H9 (cell line): ENCODE measurements at regions not wholly inside any gene's neighbourhood (a gene's known extent, or its start where the extent isn't known, plus 50 kb on each side); places are given as distances from the start of the nearest gene placed in this dataset.

Source experiments
- DNase-seq: peaks from one replicate; pipeline ENCODE4 v3.0.0-alpha.2; 2017
- H2AFZ ChIP-seq: one replicate; pipeline ENCODE4 v1.6.1; 2013; ENCODE audit warnings: mild to moderate bottlenecking, low read length, control low read depth, moderate library complexity
- H2AK5ac ChIP-seq: 2 replicates; pipeline ENCODE4 v1.6.1; 2013; ENCODE audit warnings: low read length, control low read depth, mixed read lengths; ENCODE audit not compliant: insufficient read length
- H2BK120ac ChIP-seq: one replicate; pipeline ENCODE4 v1.6.1; 2013; ENCODE audit warnings: low read depth, mild to moderate bottlenecking, low read length, control low read depth, inconsistent platforms; ENCODE audit not compliant: poor library complexity, severe bottlenecking
- H2BK12ac ChIP-seq: 2 replicates; pipeline ENCODE4 v1.6.1; 2013; ENCODE audit warnings: low read length, control low read depth, mixed read lengths, low read depth; ENCODE audit not compliant: insufficient read length
- H2BK15ac ChIP-seq: 2 replicates; pipeline ENCODE4 v1.6.1; 2013; ENCODE audit warnings: low read depth, low read length, control low read depth
- H2BK20ac ChIP-seq: one replicate; pipeline ENCODE4 v1.6.1; 2013; ENCODE audit warnings: low read depth, mild to moderate bottlenecking, low read length, control low read depth, inconsistent platforms; ENCODE audit not compliant: poor library complexity, severe bottlenecking
- H2BK5ac ChIP-seq: 2 replicates; pipeline ENCODE4 v1.6.1; 2013; ENCODE audit warnings: low read length, control low read depth, mixed read lengths; ENCODE audit not compliant: insufficient read length
- H3K14ac ChIP-seq: 2 replicates; pipeline ENCODE4 v1.6.1; 2013; ENCODE audit warnings: low read length, control low read depth; ENCODE audit not compliant: insufficient read depth
- H3K18ac ChIP-seq: 2 replicates; pipeline ENCODE4 v1.6.1; 2013; ENCODE audit warnings: low read depth, mild to moderate bottlenecking, mixed read lengths, low read length, control low read depth; ENCODE audit not compliant: insufficient read length
- H3K23ac ChIP-seq: 2 replicates; pipeline ENCODE4 v1.6.1; 2013; ENCODE audit warnings: low read length, control low read depth, mixed read lengths, low read depth; ENCODE audit not compliant: insufficient read length
- H3K23me2 ChIP-seq: 2 replicates; pipeline ENCODE4 v1.6.1; 2013; ENCODE audit warnings: low read depth, mild to moderate bottlenecking, mixed read lengths, low read length, control low read depth; ENCODE audit not compliant: insufficient read length, poor library complexity, severe bottlenecking
- H3K27ac ChIP-seq: 2 replicates; pipeline ENCODE4 v1.5.1; 2013; ENCODE audit warnings: low read length, control low read depth, mixed read lengths, low read depth; ENCODE audit not compliant: insufficient read length
- H3K27me3 ChIP-seq: 2 replicates; pipeline ENCODE4 v1.6.1; 2013; ENCODE audit warnings: low read length, control low read depth, inconsistent platforms; ENCODE audit not compliant: insufficient read depth
- H3K4ac ChIP-seq: 2 replicates; pipeline ENCODE4 v1.6.1; 2013; ENCODE audit warnings: low read depth, mild to moderate bottlenecking, control low read depth, inconsistent platforms, low read length, moderate library complexity
- H3K4me1 ChIP-seq: 2 replicates; pipeline ENCODE4 v1.6.1; 2013; ENCODE audit warnings: low read length, control low read depth, inconsistent platforms; ENCODE audit not compliant: insufficient read depth
- H3K4me2 ChIP-seq: 2 replicates; pipeline ENCODE4 v1.6.1; 2013; ENCODE audit warnings: low read length, control low read depth, mixed read lengths; ENCODE audit not compliant: insufficient read length, insufficient read depth
- H3K56ac ChIP-seq: 2 replicates; pipeline ENCODE4 v1.6.1; 2013; ENCODE audit warnings: low read depth, mild to moderate bottlenecking, mixed read lengths, low read length, control low read depth; ENCODE audit not compliant: insufficient read length
- H3K79me1 ChIP-seq: 2 replicates; pipeline ENCODE4 v1.6.1; 2013; ENCODE audit warnings: low read depth, mild to moderate bottlenecking, moderate library complexity, low read length, control low read depth, inconsistent platforms; ENCODE audit not compliant: insufficient read depth, poor library complexity, severe bottlenecking
- H3K79me2 ChIP-seq: 2 replicates; pipeline ENCODE4 v1.6.1; 2013; ENCODE audit warnings: low read length, control low read depth, inconsistent platforms; ENCODE audit not compliant: insufficient read depth
- H3K9ac ChIP-seq: 2 replicates; pipeline ENCODE4 v1.6.1; 2013; ENCODE audit warnings: low read length, control low read depth, mixed read lengths; ENCODE audit not compliant: insufficient read length; ENCODE audit errors: extremely low read depth
- H3K9me3 ChIP-seq: one replicate; pipeline ENCODE4 v1.6.1; 2013; ENCODE audit warnings: low read depth, low read length, inconsistent platforms; ENCODE audit not compliant: control insufficient read depth
- H3T11ph ChIP-seq: one replicate; pipeline ENCODE4 v1.6.1; 2013; ENCODE audit warnings: mild to moderate bottlenecking, low read length, control low read depth, inconsistent platforms
- H4K20me1 ChIP-seq: one replicate; pipeline ENCODE4 v1.6.1; 2013; ENCODE audit not compliant: control insufficient read depth, insufficient read length, insufficient read depth
- H4K5ac ChIP-seq: 2 replicates; pipeline ENCODE4 v1.6.1; 2013; ENCODE audit warnings: low read depth, mild to moderate bottlenecking, mixed read lengths, low read length, control low read depth; ENCODE audit not compliant: insufficient read length
- H4K8ac ChIP-seq: replicated peaks from 2 replicates; pipeline ENCODE4 v1.6.1; 2013; ENCODE audit warnings: low read length, control low read depth, mixed read lengths, low read depth; ENCODE audit not compliant: insufficient read length
- H4K91ac ChIP-seq: 2 replicates; pipeline ENCODE4 v1.6.1; 2013; ENCODE audit warnings: low read depth, mild to moderate bottlenecking, moderate library complexity, mixed read lengths, low read length, control low read depth; ENCODE audit not compliant: insufficient read length
- H3K27ac Mint-ChIP-seq, 3 experiments: 2 replicates in 2 of 3; 3 replicates in 1 of 3; pipeline ENCODE4 v1.8.0; 2020 to 2021; ENCODE audit warnings: mixed read lengths in 3 of 3, mild to moderate bottlenecking in 1 of 3, moderate library complexity in 1 of 3
- H3K27me3 Mint-ChIP-seq: 2 replicates; pipeline ENCODE4 v1.8.0; 2021; ENCODE audit warnings: low read depth, mild to moderate bottlenecking, moderate library complexity, mixed read lengths
- H3K36me3 Mint-ChIP-seq, 3 experiments: 2 replicates in 2 of 3; 3 replicates in 1 of 3; pipeline ENCODE4 v1.8.0; 2020 to 2021; ENCODE audit warnings: low read depth in 3 of 3, mixed read lengths in 3 of 3; ENCODE audit not compliant: insufficient read depth in 1 of 3
- H3K4me1 Mint-ChIP-seq, 2 experiments: 2 replicates each; pipeline ENCODE4 v1.8.0; 2020; ENCODE audit warnings: mixed read lengths in 2 of 2
- H3K4me3 Mint-ChIP-seq, 2 experiments: 2 replicates in 1 of 2; 3 replicates in 1 of 2; pipeline ENCODE4 v1.8.0; 2020 to 2021; ENCODE audit warnings: mild to moderate bottlenecking in 2 of 2, mixed read lengths in 2 of 2, moderate library complexity in 1 of 2
- H3K9me3 Mint-ChIP-seq, 2 experiments: 2 replicates in 1 of 2; 3 replicates in 1 of 2; pipeline ENCODE4 v1.8.0; 2020; ENCODE audit warnings: mild to moderate bottlenecking in 2 of 2, mixed read lengths in 2 of 2, moderate library complexity in 1 of 2
- WGBS: extraction: QIAGEN DNeasy Blood & Tissue Kit; methylation state at CpG from one replicate; pipeline ENCODE4 v1.1.7; 2013; ENCODE audit warnings: missing lambda C conversion rate, low lambda C conversion rate, mixed read lengths; ENCODE audit not compliant: insufficient read length; ENCODE audit errors: extremely low coverage; 5-methylcytosine and 5-hydroxymethylcytosine counted together
- TF ChIP-seq, protein P1 (sequence below): fragments of 200-600 bp; sonication (generic); conservative IDR thresholded peaks from 3 replicates; pipeline ENCODE4 v1.8.0; 2021; ENCODE audit warnings: antibody characterized with exemption, mild to moderate bottlenecking

DNA sequence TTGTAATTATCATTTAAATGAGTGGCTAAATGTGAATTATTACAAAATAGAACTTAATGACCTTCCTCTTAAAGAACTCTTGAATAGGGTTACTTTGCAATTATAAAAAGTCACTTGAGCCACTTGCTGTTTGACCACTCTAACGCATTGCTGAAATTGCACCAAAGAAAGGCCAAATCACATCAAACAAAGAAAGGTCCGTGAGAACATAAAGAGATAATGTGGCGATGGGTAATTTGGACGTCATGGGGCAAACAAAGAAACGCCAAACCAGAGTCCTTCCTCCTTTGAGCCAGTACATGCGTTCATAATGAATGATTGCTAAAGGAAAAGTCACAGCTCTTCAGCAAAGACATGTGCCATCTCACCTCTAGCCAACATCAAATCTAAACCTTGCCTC, 229.8 kb upstream of the STS start:
- H3K23me2 ChIP-seq: no peaks in the 10 kb centered on the region
- no peaks in the 10 kb centered on the region for H3K27me3 ChIP-seq
- H2BK15ac ChIP-seq: peak overlapping the region; percentile 24; the same call in 1 of the 2 replicates
- no peak overlapping the region for H3K4me3 Mint-ChIP-seq
- H3K27me3 Mint-ChIP-seq: no peaks in the 10 kb centered on the region
- H3K23ac ChIP-seq: no peak overlapping the region
- no peaks in the 10 kb centered on the region for H3K79me1 ChIP-seq
- DNase-seq: no peak
- no peak overlapping the region for H3T11ph ChIP-seq
- no peaks in the 10 kb centered on the region for H4K20me1 ChIP-seq
- peaks cover 0 to 5% of the 10 kb centered on the region in 2 experiments; a peak in 4 of 5 replicates for H3K9me3 Mint-ChIP-seq
- H3K9ac ChIP-seq: no peak overlapping the region
- H4K91ac ChIP-seq: no peak overlapping the region
- peaks cover 8 to 14% (median 13%) of the 10 kb centered on the region in 3 experiments for H3K36me3 Mint-ChIP-seq
- peak overlapping the region; percentile 94 for H2AK5ac ChIP-seq
- no CpG with 5 or more reads among the region's 6 CpGs for WGBS
- H2BK20ac ChIP-seq: no peak overlapping the region
- no peaks in the 10 kb centered on the region for H3K79me2 ChIP-seq
- H3K4me2 ChIP-seq: peak overlapping the region; percentile 14
- no peak overlapping the region for H4K8ac ChIP-seq
- no peak overlapping the region for H3K4ac ChIP-seq
- peak overlapping the region; percentile 74 for H3K27ac ChIP-seq
- H3K4me1 ChIP-seq: peaks cover 11% of the 10 kb centered on the region
- no peak overlapping the region for H3K18ac ChIP-seq
- no peak overlapping the region for H2AFZ ChIP-seq
- no peak overlapping the region for H4K5ac ChIP-seq
- no peak overlapping the region for H3K56ac ChIP-seq
- no peak overlapping the region for H3K14ac ChIP-seq
- no peak overlapping the region for H2BK120ac ChIP-seq
- H3K4me1 Mint-ChIP-seq: peaks cover 15 to 17% of the 10 kb centered on the region in 2 experiments
- no peak overlapping the region for H2BK12ac ChIP-seq
- no peaks in the 10 kb centered on the region for H3K9me3 ChIP-seq
- TF ChIP-seq, protein P1, sequence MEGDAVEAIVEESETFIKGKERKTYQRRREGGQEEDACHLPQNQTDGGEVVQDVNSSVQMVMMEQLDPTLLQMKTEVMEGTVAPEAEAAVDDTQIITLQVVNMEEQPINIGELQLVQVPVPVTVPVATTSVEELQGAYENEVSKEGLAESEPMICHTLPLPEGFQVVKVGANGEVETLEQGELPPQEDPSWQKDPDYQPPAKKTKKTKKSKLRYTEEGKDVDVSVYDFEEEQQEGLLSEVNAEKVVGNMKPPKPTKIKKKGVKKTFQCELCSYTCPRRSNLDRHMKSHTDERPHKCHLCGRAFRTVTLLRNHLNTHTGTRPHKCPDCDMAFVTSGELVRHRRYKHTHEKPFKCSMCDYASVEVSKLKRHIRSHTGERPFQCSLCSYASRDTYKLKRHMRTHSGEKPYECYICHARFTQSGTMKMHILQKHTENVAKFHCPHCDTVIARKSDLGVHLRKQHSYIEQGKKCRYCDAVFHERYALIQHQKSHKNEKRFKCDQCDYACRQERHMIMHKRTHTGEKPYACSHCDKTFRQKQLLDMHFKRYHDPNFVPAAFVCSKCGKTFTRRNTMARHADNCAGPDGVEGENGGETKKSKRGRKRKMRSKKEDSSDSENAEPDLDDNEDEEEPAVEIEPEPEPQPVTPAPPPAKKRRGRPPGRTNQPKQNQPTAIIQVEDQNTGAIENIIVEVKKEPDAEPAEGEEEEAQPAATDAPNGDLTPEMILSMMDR: no peak
- no peak overlapping the region for H2BK5ac ChIP-seq
- peak overlapping the region in 2 of 3 experiments; percentile 5 to 81; a peak in 3 of 7 replicates for H3K27ac Mint-ChIP-seq
